Heart right ventricle (tissue), 16 donors: ENCODE measurements at regions not wholly inside any gene's neighbourhood (a gene's known extent, or its start where the extent isn't known, plus 50 kb on each side); places are given as distances from the start of the nearest gene placed in this dataset.

Experiments
- ATAC-seq, 8 donors: fragments of 200-7000 bp; cut with Tn5 transposase; one replicate each; pipeline ENCODE4 v1.9.1; 2020; ENCODE audit warnings: mild to moderate bottlenecking in 8 of 8, moderate library complexity in 8 of 8, moderate number of reproducible peaks in 1 of 8
- DNase-seq, 2 donors: peaks; one replicate each; pipeline ENCODE4 v3.0.0-alpha.2; 2020
- H3K27ac ChIP-seq, 10 donors: fragments of 200-600 bp; sonication (generic) in 2 of 10; one replicate each; pipeline versions ENCODE4 v1.5.0 to v1.8.0; 2020 to 2022; ENCODE audit warnings: mild to moderate bottlenecking in 3 of 10
- H3K27me3 ChIP-seq, 7 donors: fragments of 200-600 bp; one replicate each; pipeline ENCODE4 v1.8.0; 2021 to 2022; ENCODE audit warnings: mild to moderate bottlenecking in 2 of 7
- H3K36me3 ChIP-seq, 9 donors: fragments of 200-600 bp; sonication (generic) in 1 of 9; one replicate each; pipeline versions ENCODE4 v1.5.0 to v1.8.0; 2020 to 2022; ENCODE audit warnings: mild to moderate bottlenecking in 2 of 9
- H3K4me1 ChIP-seq, 9 donors: fragments of 200-600 bp; sonication (generic) in 1 of 9; one replicate each; pipeline versions ENCODE4 v1.5.0 to v1.8.0; 2020 to 2022; ENCODE audit warnings: mild to moderate bottlenecking in 4 of 9
- H3K4me3 ChIP-seq, 10 donors: fragments of 200-600 bp; sonication (generic) in 2 of 10; one replicate each; pipeline versions ENCODE4 v1.5.0 to v1.8.0; 2020 to 2022; ENCODE audit warnings: mild to moderate bottlenecking in 7 of 10, moderate library complexity in 2 of 10
- H3K9me3 ChIP-seq, 11 donors: fragments of 200-600 bp in 10 of 11; sonication (generic) in 2 of 11; one replicate each; pipeline versions ENCODE4 v1.5.0 to v1.8.0; 2013 to 2022; ENCODE audit warnings: mild to moderate bottlenecking in 2 of 11, control low read depth in 1 of 11, moderate library complexity in 1 of 11
- CTCF ChIP-seq, 9 donors: fragments of 200-600 bp; sonication (generic) in 2 of 9; IDR thresholded peaks; one replicate each; pipeline versions ENCODE4 v1.5.0 to v1.8.0; 2021 to 2022; ENCODE audit warnings: antibody characterized with exemption in 9 of 9, mild to moderate bottlenecking in 5 of 9, moderate library complexity in 1 of 9
- WGBS, 2 donors: extraction: QIAGEN DNeasy Blood & Tissue Kit; methylation state at CpG; one replicate each; pipeline ENCODE4 v1.1.7; 2013; ENCODE audit warnings: inconsistent platforms in 1 of 2; 5-methylcytosine and 5-hydroxymethylcytosine counted together
- intact Hi-C, 10 donors: fragments of 100-400 bp; cut with DNase I; formaldehyde crosslinking; loops; one replicate each; pipeline versions ENCODE4 v1.11.1 to v1.14.2; 2022
- donor health status: Arrhythmogenic right ventricular cardiomyopathy.
- donor health status: ischemic (EF 13 %, LVEDD 7.1; RV severe dilation, severe dysfunction).
- donor health status: healthy with polysubstance abuse.
- donor health status: DM: no; HTN: yes; CAD: no.
- donor health status: DM: no; HTN: no; CAD: no.
- donor health status: ischemic (EF 25% LVEDD 6.9; RV normal size, moderate dysfunction).
- donor health status: ischemic (EF 25% LVEDD 5.7; RV mildly dilated, moderate dysfunction).
- donor health status: healthy.
- donor health status: DM: yes; HTN: yes; CAD: no.
- donor health status: Ischemic cardiomyopathy.
- donor health status: ischemic (EF 35%, LVEDD 5.7; RV mildly dilated, moderate dysfunction).
- donor health status: nonischemic (EF 11% LVEDD 7.7; RV severe dilation, severe dysfunction).
- donor health status: DM: yes; HTN: yes; CAD: no.
- donor health status: PGD.
- donor health status: ischemic (EF 29% LVEDD 5.4; RV normal size, mild dysfunction).
- donor health status: nonischemic (EF 23%, LVEDD 6.1; RV moderate dilation, normal function).

- H3K27me3 ChIP-seq, result no peaks in the 10 kb centered on the region
- H3K4me1 ChIP-seq, result no peaks in the 10 kb centered on the region
- ATAC-seq (no peak), DNase-seq (no peak)
- H3K9me3 ChIP-seq, result peaks cover 0 to 38% (median 3%) of the 10 kb centered on the region in 11 donors
- no peak for TF ChIP-seq CTCF (IDR thresholded peaks at IDR 0.05)
- WGBS, 2 donors, result 67 to 69% methylated on average over 3 of the region's 3 CpGs
- no peak overlapping the region for H3K27ac ChIP-seq
- no peaks in the 10 kb centered on the region for H3K36me3 ChIP-seq
- intact Hi-C loops, result no loop called here
- no peak overlapping the region for H3K4me3 ChIP-seq
Observed at GRCh38 chr2:14454202-14454601, 178.3 kb upstream of the LRATD1 start.

GRCh38 chr2:14459786-14460325 is 172.7 kb upstream of the LRATD1 start:
- intact Hi-C loops, result no loop called here
- Histone ChIP-seq H3K36me3 (no peaks in the 10 kb centered on the region), H3K4me3 (no peak overlapping the region), H3K4me1 (no peaks in the 10 kb centered on the region), H3K27me3 (no peaks in the 10 kb centered on the region), H3K27ac (no peak overlapping the region), H3K9me3 (peaks cover 0 to 42% (median 3%) of the 10 kb centered on the region in 11 donors)
- no peak for ATAC-seq
- DNase-seq, result no peak
- WGBS, 2 donors, result 74 to 78% methylated on average over 1 of the region's 1 CpG
- no peak for TF ChIP-seq CTCF (IDR thresholded peaks at IDR 0.05)

GRCh38 chr2:14475994-14476393 is 156.5 kb upstream of the LRATD1 start:
- Histone ChIP-seq H3K4me1 (no peaks in the 10 kb centered on the region), H3K9me3 (no peaks in the 10 kb centered on the region), H3K4me3 (no peak overlapping the region), H3K36me3 (no peaks in the 10 kb centered on the region), H3K27ac (no peak overlapping the region), H3K27me3 (no peaks in the 10 kb centered on the region)
- no peak for TF ChIP-seq CTCF (IDR thresholded peaks at IDR 0.05)
- ATAC-seq, result no peak
- intact Hi-C loops, result no loop called here
- WGBS, 2 donors, result 74 to 85% methylated on average over 5 of the region's 5 CpGs
- no peak for DNase-seq

- H3K36me3 ChIP-seq, result no peaks in the 10 kb centered on the region
- 53 to 58% methylated on average over 2 of the region's 2 CpGs for WGBS, 2 donors
- intact Hi-C loops, result no loop called here
- H3K4me3 ChIP-seq, result no peak overlapping the region
- H3K27me3 ChIP-seq, result no peaks in the 10 kb centered on the region
- H3K4me1 ChIP-seq, result no peaks in the 10 kb centered on the region
- H3K27ac ChIP-seq, result no peak overlapping the region
- no peak for DNase-seq
- TF ChIP-seq CTCF (IDR thresholded peaks at IDR 0.05), result no peak
- ATAC-seq, result no peak
- no peaks in the 10 kb centered on the region for H3K9me3 ChIP-seq
Observed at GRCh38 chr2:14479486-14479885, 153.0 kb upstream of the LRATD1 start.
